Smooth muscle cell (in vitro differentiated cells): ENCODE measurements at regions not wholly inside any gene's neighbourhood (a gene's known extent, or its start where the extent isn't known, plus 50 kb on each side); places are given as distances from the start of the nearest gene placed in this dataset.

Source experiments
- DNase-seq: peaks from one replicate; lab custom pipeline; 2025; ENCODE audit not compliant: unreplicated experiment; lab: John Stamatoyannopoulos, UW
- H2AFZ ChIP-seq: fragments of 200-600 bp; sonication (generic); 2 replicates; pipeline ENCODE4 v1.6.0; 2016; ENCODE audit warnings: antibody characterized with exemption, low read depth, mild to moderate bottlenecking
- H3F3A ChIP-seq: fragments of 200-600 bp; sonication (generic); 2 replicates; pipeline ENCODE4 v1.6.0; 2017; ENCODE audit warnings: antibody characterized with exemption, low read depth
- H3K27ac ChIP-seq: fragments of 200-600 bp; sonication (generic); 2 replicates; pipeline ENCODE4 v1.5.1; 2016; ENCODE audit warnings: low read depth, mild to moderate bottlenecking
- H3K27me3 ChIP-seq: fragments of 200-600 bp; sonication (generic); 2 replicates; pipeline ENCODE4 v1.6.1; 2016; ENCODE audit warnings: low read depth, mild to moderate bottlenecking
- H3K36me3 ChIP-seq: fragments of 200-600 bp; sonication (generic); 2 replicates; pipeline ENCODE4 v1.5.1; 2016; ENCODE audit warnings: low read depth
- H3K4me1 ChIP-seq: fragments of 200-600 bp; sonication (generic); 2 replicates; pipeline ENCODE4 v1.5.1; 2016; ENCODE audit warnings: low read depth
- H3K4me2 ChIP-seq: fragments of 200-600 bp; sonication (generic); 2 replicates; pipeline ENCODE4 v1.6.0; 2016; ENCODE audit warnings: mild to moderate bottlenecking
- H3K4me3 ChIP-seq: fragments of 200-600 bp; sonication (generic); 2 replicates; pipeline ENCODE4 v1.5.1; 2016; ENCODE audit warnings: mild to moderate bottlenecking
- H3K79me2 ChIP-seq: fragments of 200-600 bp; sonication (generic); 2 replicates; pipeline ENCODE4 v1.6.0; 2016; ENCODE audit warnings: low read depth, mild to moderate bottlenecking
- H3K9ac ChIP-seq: fragments of 200-600 bp; sonication (generic); 2 replicates; pipeline ENCODE4 v1.6.0; 2016; ENCODE audit warnings: low read depth
- H3K9me3 ChIP-seq: fragments of 200-600 bp; sonication (generic); replicated peaks from 2 replicates; pipeline ENCODE4 v1.5.1; 2016; ENCODE audit warnings: low read depth
- H4K20me1 ChIP-seq: fragments of 200-600 bp; sonication (generic); 2 replicates; pipeline ENCODE4 v1.6.0; 2016; ENCODE audit warnings: low read depth
- CTCF ChIP-seq: fragments of 200-600 bp; sonication (generic); IDR thresholded peaks from 2 replicates; pipeline ENCODE4 v1.5.1; 2017; ENCODE audit warnings: borderline replicate concordance, mild to moderate bottlenecking, antibody characterized with exemption; ENCODE audit not compliant: insufficient read depth, poor library complexity, severe bottlenecking
- WGBS: methylation state at CpG from one replicate; pipeline ENCODE4 v1.1.7; 2016; ENCODE audit warnings: low lambda C conversion rate; 5-methylcytosine and 5-hydroxymethylcytosine counted together

- Histone ChIP-seq H3F3A (no peaks in the 10 kb centered on the region), H3K36me3 (no peaks in the 10 kb centered on the region), H3K9ac (no peak overlapping the region), H4K20me1 (no peaks in the 10 kb centered on the region), H3K9me3 (no peaks in the 10 kb centered on the region), H3K4me3 (no peak overlapping the region), H3K4me1 (no peaks in the 10 kb centered on the region), H3K4me2 (no peak overlapping the region), H2AFZ (no peak overlapping the region), H3K27me3 (no peaks in the 10 kb centered on the region), H3K79me2 (no peaks in the 10 kb centered on the region), H3K27ac (no peak overlapping the region)
- no peak for DNase-seq
- WGBS, result 83% methylated on average over 16 of the region's 16 CpGs
- TF ChIP-seq CTCF, result no peak
Measured at GRCh38 chr7:153523320-153524015, 528.7 kb upstream of the DPP6 start.

DNA sequence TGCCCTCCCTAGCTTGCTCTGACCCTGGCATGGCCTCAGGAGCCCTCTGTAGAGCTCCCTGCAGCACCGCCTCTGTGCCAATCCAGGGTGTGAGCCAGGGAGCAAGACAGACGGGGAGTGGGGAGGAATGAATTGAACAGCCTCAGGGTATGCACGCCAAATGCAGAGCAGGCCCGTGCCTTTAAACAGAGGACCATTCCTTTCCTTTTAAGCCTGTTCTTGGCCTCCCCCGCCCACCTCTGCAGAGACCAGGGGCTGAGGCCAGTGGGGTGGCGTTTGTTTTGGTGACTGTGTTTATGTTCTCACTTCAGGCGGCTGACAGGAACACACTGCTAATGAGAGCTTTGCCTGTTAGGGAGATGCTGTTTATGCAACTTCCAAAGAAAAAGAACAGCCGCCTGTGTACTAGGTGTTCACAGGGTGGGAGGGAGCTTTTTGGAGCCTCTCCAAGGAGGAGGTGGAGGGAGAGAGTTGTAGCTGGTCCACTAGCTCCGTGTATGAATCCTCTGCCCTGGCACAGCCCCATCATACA is 528.1 kb upstream of the DPP6 start:
- no peak for TF ChIP-seq CTCF
- H3K4me1 ChIP-seq, result no peaks in the 10 kb centered on the region
- H2AFZ ChIP-seq, result no peak overlapping the region

GRCh38 chr7:153529100-153529499 is 523.1 kb upstream of the DPP6 start:
- 66% methylated on average over 7 of the region's 7 CpGs for WGBS
- TF ChIP-seq CTCF, result no peak
- no peak for DNase-seq

More for the DNA sequence above, 528.1 kb upstream of the DPP6 start:
- no peaks in the 10 kb centered on the region for H3F3A ChIP-seq
- H3K9ac ChIP-seq, result no peak overlapping the region
- no peak for DNase-seq
- H4K20me1 ChIP-seq, result no peaks in the 10 kb centered on the region
- H3K36me3 ChIP-seq, result no peaks in the 10 kb centered on the region
- H3K4me3 ChIP-seq, result no peak overlapping the region
- WGBS, result 41% methylated on average over 9 of the region's 9 CpGs
- no peak overlapping the region for H3K4me2 ChIP-seq
- no peaks in the 10 kb centered on the region for H3K79me2 ChIP-seq
- H3K27me3 ChIP-seq, result no peaks in the 10 kb centered on the region
- no peaks in the 10 kb centered on the region for H3K9me3 ChIP-seq
- H3K27ac ChIP-seq, result no peak overlapping the region

More at GRCh38 chr7:153529100-153529499, 523.1 kb upstream of the DPP6 start:
- no peak overlapping the region for H2AFZ ChIP-seq
- H3K9ac ChIP-seq, result no peak overlapping the region
- H3K36me3 ChIP-seq, result no peaks in the 10 kb centered on the region
- no peaks in the 10 kb centered on the region for H3K4me1 ChIP-seq
- H3K79me2 ChIP-seq, result no peaks in the 10 kb centered on the region
- H3K4me2 ChIP-seq, result no peak overlapping the region
- H3K27ac ChIP-seq, result no peak overlapping the region
- no peaks in the 10 kb centered on the region for H4K20me1 ChIP-seq
- no peaks in the 10 kb centered on the region for H3F3A ChIP-seq
- no peak overlapping the region for H3K4me3 ChIP-seq
- no peaks in the 10 kb centered on the region for H3K27me3 ChIP-seq
- no peaks in the 10 kb centered on the region for H3K9me3 ChIP-seq
